Endothelial cell of hepatic sinusoid (primary cell): ENCODE measurements at regions not wholly inside any gene's neighbourhood (a gene's known extent, or its start where the extent isn't known, plus 50 kb on each side); places are given as distances from the start of the nearest gene placed in this dataset.

ENCODE experiments used
- in situ Hi-C: cut with HindIII; loops from 2 replicates; pipeline ENCODE4 v1.10.0; 2017; ENCODE audit warnings: low sequenced_read_pairs

DNA sequence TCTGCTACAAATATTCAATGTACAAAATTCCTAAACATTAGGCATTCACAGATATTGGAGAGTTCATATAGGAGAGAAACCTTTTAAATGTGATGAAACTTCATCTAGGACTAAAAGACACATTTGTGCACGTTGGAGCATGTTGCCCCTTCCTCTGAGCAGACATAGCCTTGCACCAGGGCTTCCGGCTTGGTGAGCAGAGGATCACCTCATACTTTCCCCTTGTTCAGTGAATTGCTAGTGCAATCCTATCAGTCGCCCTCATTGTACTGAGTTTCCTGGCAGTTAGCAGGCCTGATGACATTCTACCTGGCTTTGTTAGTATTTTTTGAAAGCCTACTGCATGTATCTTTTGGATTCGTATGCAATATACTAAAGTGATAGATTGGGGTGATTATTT lies 466.2 kb downstream of the SPRY1 start:
- in situ Hi-C loops, result loop anchor here (5.0 kb wide), 1 partner anchor 104 kb away; no protein-coding TSS in a partner anchor

DNA sequence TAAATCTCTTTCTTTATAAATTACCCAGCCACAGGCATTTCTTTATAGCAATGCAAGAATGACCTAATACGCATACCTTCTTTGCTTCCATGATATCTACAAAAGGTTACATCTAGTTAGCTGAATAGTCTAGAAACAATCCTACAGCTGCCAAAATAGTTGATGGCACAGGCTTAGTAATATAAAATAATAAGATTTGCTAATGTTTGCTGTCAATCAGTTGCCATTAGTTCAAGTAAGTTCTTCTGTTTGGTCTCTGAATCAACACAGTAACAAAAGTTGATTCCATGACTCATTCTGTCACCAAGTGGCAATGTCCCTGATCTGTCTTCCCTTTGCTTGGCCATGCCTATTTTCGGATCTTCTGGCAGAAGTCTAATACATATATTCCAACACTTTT lies 470.2 kb downstream of the SPRY1 start:
- in situ Hi-C loops, result no loop called here

DNA sequence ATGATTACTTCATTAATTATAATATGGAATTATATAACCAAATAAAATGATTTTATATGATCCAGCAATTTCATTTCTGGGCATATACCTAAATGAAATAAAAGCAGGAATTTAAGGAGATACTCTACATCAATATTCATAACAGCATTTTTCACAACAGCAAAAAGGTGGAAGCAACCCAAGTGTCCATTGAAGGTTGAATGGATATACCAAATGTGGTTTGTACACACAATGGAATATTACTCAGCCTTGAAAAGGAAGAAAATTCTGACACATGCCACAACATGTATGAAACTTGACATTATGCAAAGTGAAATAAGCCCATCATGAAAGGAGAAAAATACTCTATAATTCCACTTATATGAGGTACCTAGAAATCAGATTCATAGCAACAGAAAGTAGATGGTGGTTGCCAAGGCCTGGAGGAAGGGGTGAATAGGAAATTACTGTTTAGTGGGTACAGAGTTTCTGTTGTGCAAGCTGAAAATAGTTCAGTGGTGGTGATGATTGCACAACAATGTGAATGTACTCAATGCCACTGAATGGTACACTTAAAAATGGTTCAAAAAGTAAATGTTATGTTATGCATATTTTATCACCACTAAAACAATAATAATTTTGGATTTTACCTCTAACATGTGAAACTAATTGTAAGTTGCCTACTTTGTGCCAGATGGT lies 471.5 kb downstream of the SPRY1 start:
- in situ Hi-C loops, result no loop called here

DNA sequence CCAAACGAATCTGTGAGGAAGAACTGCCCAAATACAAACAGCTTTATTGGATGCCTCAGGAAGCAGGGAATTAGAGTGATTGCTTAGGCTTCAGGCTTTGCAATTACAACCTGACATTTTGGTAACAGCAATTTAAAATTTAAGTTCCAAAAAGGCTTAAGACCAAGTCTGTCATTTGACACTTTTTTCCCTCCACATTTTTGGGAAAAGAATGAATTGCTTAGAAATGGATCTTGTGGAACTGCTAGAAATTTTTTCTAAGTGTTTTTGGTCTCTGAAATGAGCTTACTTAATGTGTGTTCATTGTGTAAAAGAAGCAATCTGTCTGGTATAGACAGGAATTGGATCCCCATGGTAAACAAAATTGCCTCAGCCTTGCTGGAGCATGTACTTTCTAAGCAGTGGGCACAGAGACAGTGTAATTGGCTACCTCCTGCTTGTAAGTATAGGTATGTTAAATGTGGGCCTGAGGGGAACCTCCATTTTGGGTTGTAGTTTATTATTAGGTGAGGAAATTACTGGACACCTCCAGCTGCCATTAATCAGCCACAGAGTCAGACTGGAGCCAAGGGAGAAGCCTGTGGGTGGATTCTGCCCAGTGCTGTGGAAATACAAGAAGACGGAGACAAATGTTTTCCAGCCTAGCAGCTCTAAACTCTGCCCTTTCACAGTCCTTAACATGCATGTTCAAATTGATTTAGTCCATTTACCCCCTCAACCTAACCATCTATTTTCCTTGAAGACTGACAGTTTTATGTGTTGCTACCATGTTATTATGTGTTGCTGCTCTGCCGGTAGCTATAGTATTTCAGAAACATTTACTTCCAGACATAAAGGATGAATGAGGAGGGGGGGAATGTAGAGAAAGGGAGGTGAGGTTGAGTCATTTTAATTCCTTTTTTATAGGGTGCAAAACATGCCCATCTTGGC lies 473.0 kb downstream of the SPRY1 start:
- in situ Hi-C loops, result no loop called here

DNA sequence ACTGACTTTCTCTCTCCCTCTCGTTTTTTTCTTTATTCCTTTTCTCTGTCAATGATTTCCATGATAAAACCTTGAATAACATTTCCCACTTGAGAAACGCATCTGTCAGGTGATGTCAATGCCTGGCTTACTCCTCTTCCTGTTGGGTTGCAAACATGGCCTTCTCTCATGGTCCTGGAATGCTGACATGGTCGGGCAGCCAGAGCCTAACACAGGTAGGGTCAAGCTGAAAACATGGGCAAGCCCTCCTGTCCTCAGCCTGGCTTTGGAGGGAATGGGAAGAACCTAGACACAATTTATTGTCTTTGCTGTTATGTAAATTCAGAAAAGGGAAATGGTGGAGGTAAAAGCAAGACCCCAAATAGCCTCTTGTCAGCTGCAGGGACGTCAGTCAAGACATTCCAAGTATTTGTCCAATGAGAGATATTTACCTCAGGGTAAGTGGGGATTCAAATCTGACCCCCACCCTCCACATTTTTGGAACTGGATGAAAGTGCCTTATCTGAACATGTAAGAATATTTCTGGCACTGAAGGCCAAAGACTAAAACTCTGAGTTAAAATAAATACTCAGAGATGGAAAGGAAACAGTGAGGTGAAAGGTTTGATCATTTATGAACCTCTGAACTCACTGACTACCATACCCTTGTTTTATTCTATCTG lies 473.8 kb downstream of the SPRY1 start:
- in situ Hi-C loops, result no loop called here

DNA sequence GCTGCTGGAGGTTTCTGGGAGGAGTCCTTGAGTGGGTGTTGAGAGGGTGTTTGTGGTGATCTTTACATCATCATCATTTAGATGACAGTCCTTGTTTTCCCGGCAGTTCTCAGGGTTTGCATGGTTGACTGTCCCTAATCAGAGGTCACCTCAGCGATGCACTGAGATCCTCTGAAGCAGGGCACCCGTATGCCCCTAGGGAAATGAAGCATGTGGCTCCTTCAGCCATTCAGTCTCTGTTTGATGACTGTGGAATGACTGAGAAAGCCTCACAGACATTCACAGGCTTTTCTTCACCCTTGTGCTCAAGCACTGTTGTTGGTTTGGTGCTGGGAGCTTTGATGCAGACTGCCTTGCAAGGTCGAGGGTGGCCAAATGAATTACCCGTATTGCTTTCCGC lies 474.7 kb downstream of the SPRY1 start:
- in situ Hi-C loops, result no loop called here

DNA sequence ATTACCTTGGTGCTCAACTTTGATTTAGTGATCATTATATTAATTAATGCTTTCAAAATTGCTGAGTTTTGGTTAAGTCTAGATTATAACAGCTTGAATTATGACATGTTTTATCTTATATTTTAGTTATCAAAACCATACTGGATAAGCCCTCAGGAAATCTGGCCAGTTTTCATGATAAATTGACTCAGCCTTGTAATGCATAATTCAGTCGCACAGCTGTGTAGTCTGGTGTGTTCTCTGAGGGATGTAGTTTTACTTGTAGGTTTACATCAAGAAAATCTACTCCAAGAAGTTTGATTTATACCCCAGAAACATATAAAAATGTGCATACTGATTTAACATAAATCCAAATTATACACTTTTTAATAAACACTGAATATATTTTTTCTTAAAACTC lies 477.5 kb downstream of the SPRY1 start:
- in situ Hi-C loops, result no loop called here

DNA sequence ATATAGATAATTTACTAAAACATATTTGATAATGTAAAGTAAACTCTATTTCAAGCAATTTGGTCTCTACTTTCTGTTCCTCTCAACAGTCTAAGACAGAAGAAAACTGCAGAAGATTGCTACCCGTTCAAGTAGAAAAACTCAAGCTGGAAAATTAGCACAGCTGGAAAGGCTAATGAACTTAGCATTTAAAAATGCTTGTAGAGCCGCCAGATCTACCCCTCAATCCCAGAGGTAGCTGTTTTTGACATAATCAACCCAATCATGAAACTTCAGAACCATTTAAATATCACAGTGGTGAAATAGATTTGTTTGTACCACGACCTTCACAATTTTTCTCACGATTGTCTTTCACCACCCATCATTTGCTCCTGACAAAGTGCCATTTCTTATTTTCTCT lies 479.5 kb downstream of the SPRY1 start:
- in situ Hi-C loops, result no loop called here

DNA sequence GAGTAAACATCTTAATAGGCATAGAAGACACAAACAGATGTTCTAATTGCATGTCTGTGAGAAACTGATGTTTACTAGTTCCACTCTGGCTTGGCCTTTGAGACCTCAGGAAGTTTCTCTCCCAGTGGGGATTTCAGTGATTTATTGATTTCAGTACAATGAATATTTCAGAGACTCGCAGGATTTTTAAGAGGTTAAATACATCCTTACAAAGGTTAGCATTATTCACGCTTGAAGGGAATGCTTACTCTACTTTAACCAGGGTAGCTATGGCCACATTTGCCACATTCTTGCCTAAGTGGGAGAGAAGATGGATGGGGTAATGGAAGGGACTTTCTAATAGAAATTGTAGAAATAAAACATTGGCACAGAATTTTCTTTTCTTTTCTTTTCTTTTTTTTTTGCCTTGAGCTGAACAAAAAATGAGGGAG lies 480.1 kb downstream of the SPRY1 start:
- in situ Hi-C loops, result no loop called here

DNA sequence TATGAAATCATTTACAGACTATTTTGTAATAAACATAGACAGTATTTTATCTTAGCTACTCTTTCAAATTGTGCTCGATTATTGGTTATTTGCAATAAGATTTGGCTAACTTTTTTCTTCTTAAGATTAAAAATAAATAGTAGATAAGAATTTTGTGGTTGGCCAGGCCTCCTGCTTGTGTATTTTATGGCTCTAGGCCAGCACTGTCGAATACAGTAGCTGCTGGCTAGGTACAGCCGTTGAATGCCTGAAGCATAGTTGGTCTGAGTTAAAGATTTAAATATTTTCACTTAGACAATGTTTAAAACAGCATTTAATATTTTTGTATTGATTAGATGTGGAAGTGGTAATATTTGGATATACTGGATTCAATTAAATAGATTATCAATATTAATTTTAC lies 481.0 kb downstream of the SPRY1 start:
- in situ Hi-C loops, result no loop called here

DNA sequence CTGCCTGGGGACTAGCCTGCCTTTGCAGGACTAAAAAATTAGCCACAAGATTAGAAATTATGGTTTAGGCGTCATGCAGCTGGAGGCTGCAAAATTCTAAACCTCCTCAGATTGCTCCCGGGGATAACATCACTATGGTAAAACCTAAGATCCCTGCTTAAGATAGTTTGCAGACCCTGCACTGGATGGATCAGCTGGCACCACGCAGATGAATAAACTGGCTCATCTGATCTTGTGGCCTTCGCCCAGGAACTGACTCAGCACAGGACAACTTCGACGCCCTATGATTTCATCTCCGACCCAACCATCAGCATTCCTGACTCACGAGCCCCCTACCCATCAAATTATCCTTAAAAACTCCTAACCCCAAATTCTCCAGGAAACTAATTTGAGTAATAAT lies 482.4 kb downstream of the SPRY1 start:
- in situ Hi-C loops, result no loop called here

DNA sequence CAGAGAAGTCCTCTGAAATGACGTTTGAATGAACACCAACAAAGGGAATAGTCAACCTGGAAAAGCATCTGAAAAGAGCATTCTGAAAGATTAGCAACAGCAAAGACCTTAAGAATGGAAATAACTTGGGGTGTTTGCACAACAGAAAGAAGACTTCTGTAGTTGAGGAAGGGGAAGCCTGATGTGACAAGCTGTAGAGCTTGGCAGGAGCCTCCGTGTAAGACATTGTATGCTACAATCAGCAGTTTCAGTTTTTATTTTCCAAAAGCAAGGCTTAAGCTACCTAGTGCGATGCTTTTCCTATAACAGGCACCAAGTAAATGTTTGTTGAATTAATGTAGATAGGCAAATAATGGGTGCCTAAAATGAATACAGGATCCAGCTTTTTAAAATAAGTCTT lies 484.0 kb downstream of the SPRY1 start:
- in situ Hi-C loops, result no loop called here

DNA sequence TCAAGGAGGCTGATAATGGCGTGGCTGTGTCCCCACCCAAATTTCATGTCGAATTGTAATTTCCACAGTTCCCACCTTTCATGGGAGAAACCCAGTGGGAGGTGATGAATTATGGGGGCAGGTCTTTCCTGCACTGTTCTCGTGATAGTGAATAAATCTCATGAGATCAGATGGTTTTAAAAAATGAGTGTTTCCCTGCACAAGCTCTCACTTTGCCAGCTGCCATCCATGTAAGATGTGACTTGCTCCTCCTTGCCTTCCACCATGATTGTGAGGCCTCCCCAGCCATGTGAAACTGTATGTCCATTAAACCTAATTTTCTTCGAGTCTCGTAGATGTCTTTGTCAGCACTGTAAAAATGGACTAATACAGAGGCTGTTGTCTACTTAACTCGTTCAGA lies 488.3 kb downstream of the SPRY1 start:
- in situ Hi-C loops, result no loop called here

DNA sequence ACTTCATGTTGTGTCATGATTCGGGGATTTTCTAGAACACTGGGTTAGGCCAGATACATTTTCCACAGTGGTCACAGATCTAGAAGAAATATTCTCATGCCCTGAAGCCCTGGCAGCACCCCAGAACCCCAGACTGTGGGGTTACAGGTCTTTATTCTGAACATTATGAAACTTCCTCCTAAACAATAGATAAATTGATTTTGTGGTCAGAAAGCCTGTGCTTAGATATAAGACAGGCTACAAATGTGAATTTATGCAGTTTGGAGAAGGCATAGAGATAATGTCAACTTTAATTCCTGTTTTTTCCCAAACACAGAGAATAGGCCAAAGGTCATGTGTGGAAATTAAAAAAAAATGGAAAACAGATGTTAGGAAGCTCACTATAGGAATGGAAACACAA lies 492.9 kb downstream of the SPRY1 start:
- in situ Hi-C loops, result no loop called here

DNA sequence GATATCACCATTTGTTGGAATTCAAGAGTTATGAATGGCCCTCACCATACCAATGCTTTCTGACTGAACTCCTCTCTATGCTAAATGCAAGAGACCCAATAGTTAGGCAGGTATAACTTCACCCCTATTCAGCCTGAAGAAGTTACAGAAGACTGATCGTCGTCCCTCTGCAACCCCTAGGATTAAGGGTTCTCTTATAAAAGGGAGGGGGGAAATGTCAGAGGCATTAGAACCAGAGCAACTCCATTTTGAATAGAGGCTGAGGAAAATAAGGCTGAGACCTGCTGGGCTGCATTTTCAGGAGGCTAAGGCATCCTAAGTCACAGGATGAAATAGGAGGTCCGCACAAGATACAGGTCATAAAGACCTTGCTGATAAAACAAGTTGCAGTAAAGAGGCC lies 494.3 kb downstream of the SPRY1 start:
- in situ Hi-C loops, result no loop called here

DNA sequence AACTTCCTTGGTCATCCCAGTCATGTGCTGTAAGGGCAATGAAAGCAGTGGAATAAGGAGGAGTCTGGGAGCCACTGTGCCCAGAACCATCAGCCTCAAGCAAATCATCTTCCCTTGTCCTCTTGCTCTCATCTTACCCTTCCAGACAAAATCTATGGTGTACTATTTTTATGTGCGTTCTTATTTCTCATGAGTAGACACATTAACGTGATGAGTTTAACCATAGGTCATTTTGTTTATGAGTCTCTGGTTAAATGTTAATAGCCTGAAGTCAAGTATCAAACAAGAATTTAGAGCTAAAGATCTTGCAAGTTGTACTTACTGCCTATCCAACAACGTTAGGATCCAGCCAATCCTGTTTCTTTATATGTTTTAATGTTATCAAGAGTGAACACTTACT lies 495.3 kb downstream of the SPRY1 start:
- in situ Hi-C loops, result no loop called here

DNA sequence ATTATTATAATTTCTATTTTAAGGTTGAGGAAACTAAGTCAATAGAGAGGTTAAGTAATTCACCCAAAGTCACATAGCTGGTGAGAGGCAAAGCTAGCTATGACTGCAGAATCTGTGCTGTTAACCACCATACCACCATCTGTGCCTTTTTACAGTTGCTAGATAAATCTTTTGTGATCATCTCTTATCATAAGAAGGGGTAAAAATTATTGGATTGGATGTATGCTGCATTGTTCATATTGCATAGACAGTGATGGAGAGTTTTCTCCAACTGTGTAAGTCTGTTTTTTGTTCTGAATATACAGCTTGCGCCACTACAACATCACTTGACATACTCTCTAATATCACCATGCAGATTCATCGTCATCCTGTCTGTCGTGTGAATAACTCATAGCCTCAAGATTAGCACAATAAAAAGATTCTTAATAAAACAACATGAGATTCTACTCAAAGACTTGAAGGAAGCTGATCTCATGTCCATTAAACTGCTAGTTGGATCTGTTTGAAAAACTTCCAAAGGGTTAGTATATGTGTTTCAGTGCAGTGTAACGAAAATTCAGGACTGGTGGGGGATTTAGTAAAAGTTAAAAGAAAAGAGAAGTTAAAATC lies 495.9 kb downstream of the SPRY1 start:
- in situ Hi-C loops, result no loop called here

DNA sequence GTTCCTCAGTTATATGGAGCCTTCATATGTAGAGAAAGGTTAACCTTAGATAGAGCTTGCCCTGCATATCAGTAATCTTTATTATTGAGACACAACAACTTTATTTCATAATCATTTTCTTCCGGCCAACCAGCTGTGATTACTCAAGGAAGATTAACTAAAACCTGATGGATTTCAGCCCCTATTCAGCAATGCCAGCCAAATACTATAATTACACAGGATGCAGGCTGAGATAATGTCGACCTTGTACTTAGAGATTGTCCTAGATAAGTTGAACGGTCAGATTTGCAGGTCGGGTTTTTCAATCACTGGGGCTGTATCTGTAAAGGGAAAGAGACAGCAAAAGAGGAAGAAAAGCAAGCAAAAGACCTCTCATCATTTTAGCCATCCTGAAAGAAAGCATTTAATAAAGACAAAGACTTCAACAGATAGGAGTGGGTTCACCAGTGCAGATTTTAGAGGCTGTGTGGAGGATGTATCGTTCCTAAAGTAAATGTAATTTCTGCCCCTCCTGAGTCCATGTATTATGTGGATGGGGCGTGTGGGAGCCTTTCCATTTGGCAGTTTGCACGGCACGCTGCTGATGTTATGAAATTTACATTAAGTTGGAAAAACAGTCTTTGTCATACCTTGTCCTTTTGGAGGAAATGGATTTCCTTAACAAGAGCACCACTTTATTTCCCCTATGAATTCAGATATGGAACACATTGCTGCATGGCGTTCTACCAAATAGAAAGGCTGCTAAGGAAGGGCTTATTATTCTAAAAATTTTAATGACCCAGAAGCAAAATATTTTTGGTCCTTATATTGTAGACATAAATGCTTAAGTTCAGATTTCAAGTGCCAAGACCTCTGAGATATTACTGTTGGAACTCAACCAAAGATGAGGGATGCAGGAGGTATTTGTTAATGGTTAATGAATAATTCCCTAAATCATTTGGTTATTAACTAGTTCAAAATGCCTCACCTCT lies 496.7 kb downstream of the SPRY1 start:
- in situ Hi-C loops, result no loop called here

DNA sequence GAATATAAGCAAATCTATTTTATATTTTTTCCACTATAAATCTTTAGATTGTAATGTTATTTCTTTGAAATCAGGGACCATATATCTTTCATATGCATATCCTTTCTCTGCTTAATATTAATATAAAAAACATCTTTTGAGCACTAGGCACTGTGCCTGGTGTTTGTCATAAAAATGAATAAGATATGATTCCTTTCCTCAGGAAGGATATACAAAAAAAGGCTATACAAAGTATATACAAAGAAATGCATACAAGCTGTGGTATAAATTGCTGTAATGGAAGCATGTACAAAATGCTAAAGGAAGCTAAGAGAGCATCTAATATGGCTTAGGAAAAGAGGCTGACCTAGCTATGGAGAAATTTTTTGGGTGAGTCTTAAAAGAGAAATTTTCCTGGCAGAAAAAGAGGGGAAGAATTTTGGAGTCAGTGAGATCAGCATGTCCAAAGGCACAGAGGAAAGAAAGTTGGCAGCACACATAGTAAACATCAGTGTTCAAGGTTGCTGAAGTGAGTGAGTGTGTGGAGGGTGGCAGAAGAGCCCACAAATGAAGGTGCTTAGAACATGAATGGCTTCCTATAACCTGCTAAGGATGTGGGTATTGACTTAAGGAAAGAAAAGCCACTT lies 500.0 kb downstream of the SPRY1 start:
- in situ Hi-C loops, result no loop called here
